Dedifferentiated amniotic fluid mesenchymal stem cell (primary cell): ENCODE measurements at regions not wholly inside any gene's neighbourhood (a gene's known extent, or its start where the extent isn't known, plus 50 kb on each side); places are given as distances from the start of the nearest gene placed in this dataset.

Experiments
- DNase-seq: peaks from one replicate; pipeline ENCODE4 v3.0.0-alpha.2; 2016; ENCODE audit errors: extremely low spot score

GRCh38 chr15:68871507-68871906 lies 50.8 kb upstream of the ANP32A start:
- no peak for DNase-seq

- DNase-seq: no peak
These were observed 54.1 kb upstream of the ANP32A start for GRCh38 chr15:68874788-68875187.

- peak; percentile 82 for DNase-seq
These were observed 54.8 kb upstream of the SPESP1 start for GRCh38 chr15:68875377-68876116.

GRCh38 chr15:68877626-68878025 lies 52.7 kb upstream of the SPESP1 start:
- no peak for DNase-seq

GRCh38 chr15:68880382-68880781 lies 49.9 kb upstream of the SPESP1 start:
- no peak for DNase-seq
